ENCODE measurements at regions not wholly inside any gene's neighbourhood (a gene's known extent, or its start where the extent isn't known, plus 50 kb on each side); places are given as distances from the start of the nearest gene placed in this dataset.

DNA sequence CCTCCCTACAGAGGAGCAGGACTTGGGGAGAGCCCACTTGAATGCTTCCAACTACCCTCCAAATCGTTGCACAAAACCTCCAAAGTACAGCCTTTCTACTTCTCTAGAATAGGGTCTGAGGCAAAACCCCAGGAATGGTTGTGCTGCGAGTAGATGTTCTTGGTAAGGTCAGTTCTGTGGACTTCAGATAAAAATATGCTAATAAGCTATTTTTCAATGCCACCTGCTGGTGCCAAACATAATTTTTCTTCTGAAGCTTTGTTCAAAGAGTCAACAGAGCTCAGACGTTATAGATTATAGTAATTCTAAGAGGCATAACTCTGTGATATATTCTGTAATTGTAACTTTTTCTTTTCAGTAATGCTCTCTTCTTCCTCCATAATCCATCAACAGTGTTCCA is 425.7 kb downstream of the GPAT3 start:
- DNase-seq = no peak
- ChIA-PET POLR2A (no interaction called here), CTCF (no interaction called here)
- H3K9me3 ChIP-seq (ENCODE audit: control insufficient read depth in 1 of 2, insufficient read depth in 1 of 2, low read length in 2 of 2) = peaks cover 0 to 13% of the 10 kb centered on the region in 2 experiments
- no peak overlapping the region for H3K27ac ChIP-seq (ENCODE audit: low read depth in 1 of 2, low read length in 2 of 2)
- H3K27me3 Mint-ChIP-seq = no peaks in the 10 kb centered on the region
- no peaks in the 10 kb centered on the region for H3K4me1 Mint-ChIP-seq (ENCODE audit: low read depth)
- no peaks in the 10 kb centered on the region for H3K36me3 Mint-ChIP-seq (ENCODE audit: low read depth)
- H3K4me3 ChIP-seq (ENCODE audit: low read length) = no peak overlapping the region
- TF ChIP-seq, protein P1, sequence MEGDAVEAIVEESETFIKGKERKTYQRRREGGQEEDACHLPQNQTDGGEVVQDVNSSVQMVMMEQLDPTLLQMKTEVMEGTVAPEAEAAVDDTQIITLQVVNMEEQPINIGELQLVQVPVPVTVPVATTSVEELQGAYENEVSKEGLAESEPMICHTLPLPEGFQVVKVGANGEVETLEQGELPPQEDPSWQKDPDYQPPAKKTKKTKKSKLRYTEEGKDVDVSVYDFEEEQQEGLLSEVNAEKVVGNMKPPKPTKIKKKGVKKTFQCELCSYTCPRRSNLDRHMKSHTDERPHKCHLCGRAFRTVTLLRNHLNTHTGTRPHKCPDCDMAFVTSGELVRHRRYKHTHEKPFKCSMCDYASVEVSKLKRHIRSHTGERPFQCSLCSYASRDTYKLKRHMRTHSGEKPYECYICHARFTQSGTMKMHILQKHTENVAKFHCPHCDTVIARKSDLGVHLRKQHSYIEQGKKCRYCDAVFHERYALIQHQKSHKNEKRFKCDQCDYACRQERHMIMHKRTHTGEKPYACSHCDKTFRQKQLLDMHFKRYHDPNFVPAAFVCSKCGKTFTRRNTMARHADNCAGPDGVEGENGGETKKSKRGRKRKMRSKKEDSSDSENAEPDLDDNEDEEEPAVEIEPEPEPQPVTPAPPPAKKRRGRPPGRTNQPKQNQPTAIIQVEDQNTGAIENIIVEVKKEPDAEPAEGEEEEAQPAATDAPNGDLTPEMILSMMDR (IDR thresholded peaks at IDR 0.05) = no peak
- H3K36me3 ChIP-seq (ENCODE audit: insufficient read depth, low read length) = no peaks in the 10 kb centered on the region
- no peaks in the 10 kb centered on the region for H3K27me3 ChIP-seq (ENCODE audit: control insufficient read depth in 1 of 2, insufficient read depth in 2 of 2, low read length in 2 of 2)
- H3K4me3 Mint-ChIP-seq = no peak overlapping the region
- H3K4me1 ChIP-seq (ENCODE audit: insufficient read depth, low read length) = no peaks in the 10 kb centered on the region
- H3K9me3 Mint-ChIP-seq = no peaks in the 10 kb centered on the region
- H3K27ac Mint-ChIP-seq = no peak overlapping the region
- ATAC-seq (ENCODE audit: poor library complexity) = no peak
- intact Hi-C loops (cut with DNase I, micrococcal nuclease) = no loop called here

DNA sequence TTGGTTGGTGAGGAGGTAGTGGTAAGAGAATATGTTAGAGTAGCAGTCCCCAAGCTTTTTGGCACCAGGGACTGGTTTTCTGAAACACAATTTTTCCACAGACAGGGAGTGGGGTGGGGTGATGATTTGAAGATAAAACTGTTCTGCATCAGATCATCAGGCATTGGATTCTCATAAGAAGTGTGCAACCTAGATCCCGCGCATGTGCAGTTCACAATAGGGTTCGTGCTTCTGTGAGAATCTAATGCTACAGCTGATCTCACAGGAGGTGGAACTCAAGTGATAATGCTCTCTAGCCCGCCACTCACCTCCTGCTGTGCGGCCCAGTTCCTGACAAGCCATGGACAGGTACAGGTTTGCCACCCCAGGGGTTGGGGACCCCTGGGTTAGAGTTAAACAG is 423.3 kb downstream of the GPAT3 start:
- H3K36me3 Mint-ChIP-seq (ENCODE audit: low read depth) = no peaks in the 10 kb centered on the region

DNA sequence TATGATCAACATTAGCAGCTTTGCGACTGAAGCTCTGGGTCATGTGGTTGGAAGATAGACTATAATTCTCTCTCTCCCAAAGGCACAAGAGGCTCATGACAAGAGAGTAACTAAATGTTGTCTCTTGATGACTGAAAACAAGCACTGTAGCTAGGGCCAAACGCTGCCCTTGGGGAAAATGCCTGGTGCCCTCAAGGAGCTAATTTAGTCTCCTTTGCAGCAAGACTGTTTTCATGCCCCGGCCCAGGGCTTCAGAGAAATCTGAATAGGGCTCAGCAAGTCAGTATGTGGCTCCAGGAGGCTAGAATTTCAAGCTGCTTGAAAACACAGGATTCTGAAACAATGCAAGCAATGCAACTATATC is 411.9 kb downstream of the GPAT3 start:
- DNase-seq = no peak
- ATAC-seq (ENCODE audit: poor library complexity) = no peak
- intact Hi-C loops (cut with DNase I, micrococcal nuclease) = no loop called here
- ChIA-PET POLR2A (no interaction called here), CTCF (no interaction called here)
- H3K9me3 ChIP-seq (ENCODE audit: control insufficient read depth in 1 of 2, insufficient read depth in 1 of 2, low read length in 2 of 2) = no peaks in the 10 kb centered on the region
- no peaks in the 10 kb centered on the region for H3K4me1 ChIP-seq (ENCODE audit: insufficient read depth, low read length)
- no peaks in the 10 kb centered on the region for H3K27me3 ChIP-seq (ENCODE audit: control insufficient read depth in 1 of 2, insufficient read depth in 2 of 2, low read length in 2 of 2)
- Mint-ChIP-seq H3K27me3 (no peaks in the 10 kb centered on the region), H3K4me3 (no peak overlapping the region), H3K9me3 (no peaks in the 10 kb centered on the region), H3K36me3 (ENCODE audit: low read depth) (no peaks in the 10 kb centered on the region), H3K4me1 (ENCODE audit: low read depth) (no peaks in the 10 kb centered on the region), H3K27ac (no peak overlapping the region)
- TF ChIP-seq, protein P1 (IDR thresholded peaks at IDR 0.05) = no peak
- no peaks in the 10 kb centered on the region for H3K36me3 ChIP-seq (ENCODE audit: insufficient read depth, low read length)
- H3K27ac ChIP-seq (ENCODE audit: low read depth in 1 of 2, low read length in 2 of 2) = no peak overlapping the region
- no peak overlapping the region for H3K4me3 ChIP-seq (ENCODE audit: low read length)

More for the DNA sequence above, 423.3 kb downstream of the GPAT3 start:
- DNase-seq = no peak
- Histone ChIP-seq H3K4me1 (ENCODE audit: insufficient read depth, low read length) (no peaks in the 10 kb centered on the region), H3K9me3 (ENCODE audit: control insufficient read depth in 1 of 2, insufficient read depth in 1 of 2, low read length in 2 of 2) (peaks cover 0 to 7% of the 10 kb centered on the region in 2 experiments), H3K36me3 (ENCODE audit: insufficient read depth, low read length) (no peaks in the 10 kb centered on the region), H3K4me3 (ENCODE audit: low read length) (no peak overlapping the region), H3K27me3 (ENCODE audit: control insufficient read depth in 1 of 2, insufficient read depth in 2 of 2, low read length in 2 of 2) (no peaks in the 10 kb centered on the region), H3K27ac (ENCODE audit: low read depth in 1 of 2, low read length in 2 of 2) (no peak overlapping the region)
- no peak for ATAC-seq (ENCODE audit: poor library complexity)
- no peak overlapping the region for H3K4me3 Mint-ChIP-seq
- no peak overlapping the region for H3K27ac Mint-ChIP-seq
- no peaks in the 10 kb centered on the region for H3K27me3 Mint-ChIP-seq
- POLR2A ChIA-PET = no interaction called here
- intact Hi-C loops (cut with DNase I, micrococcal nuclease) = no loop called here
- TF ChIP-seq, protein P1 (IDR thresholded peaks at IDR 0.05) = no peak
- CTCF ChIA-PET = interaction anchor here (1.7 kb wide), 1 partner anchor 49 kb away, joined by 3 read pairs; no protein-coding TSS in a partner anchor
- H3K4me1 Mint-ChIP-seq (ENCODE audit: low read depth) = no peaks in the 10 kb centered on the region
- H3K9me3 Mint-ChIP-seq = no peaks in the 10 kb centered on the region
